GM21515 (cell line): ENCODE measurements at regions not wholly inside any gene's neighbourhood (a gene's known extent, or its start where the extent isn't known, plus 50 kb on each side); places are given as distances from the start of the nearest gene placed in this dataset.
"Not testable (repeated sequence)": the region's sequence is repeated elsewhere in the genome, so short reads cannot be mapped to it uniquely, and the experiment has no call there.

Source experiments
- ATAC-seq: cut with Tn5 transposase; IDR thresholded peaks from one replicate; pipeline ENCODE4 v1.9.1; 2021; ENCODE audit not compliant: unreplicated experiment

DNA sequence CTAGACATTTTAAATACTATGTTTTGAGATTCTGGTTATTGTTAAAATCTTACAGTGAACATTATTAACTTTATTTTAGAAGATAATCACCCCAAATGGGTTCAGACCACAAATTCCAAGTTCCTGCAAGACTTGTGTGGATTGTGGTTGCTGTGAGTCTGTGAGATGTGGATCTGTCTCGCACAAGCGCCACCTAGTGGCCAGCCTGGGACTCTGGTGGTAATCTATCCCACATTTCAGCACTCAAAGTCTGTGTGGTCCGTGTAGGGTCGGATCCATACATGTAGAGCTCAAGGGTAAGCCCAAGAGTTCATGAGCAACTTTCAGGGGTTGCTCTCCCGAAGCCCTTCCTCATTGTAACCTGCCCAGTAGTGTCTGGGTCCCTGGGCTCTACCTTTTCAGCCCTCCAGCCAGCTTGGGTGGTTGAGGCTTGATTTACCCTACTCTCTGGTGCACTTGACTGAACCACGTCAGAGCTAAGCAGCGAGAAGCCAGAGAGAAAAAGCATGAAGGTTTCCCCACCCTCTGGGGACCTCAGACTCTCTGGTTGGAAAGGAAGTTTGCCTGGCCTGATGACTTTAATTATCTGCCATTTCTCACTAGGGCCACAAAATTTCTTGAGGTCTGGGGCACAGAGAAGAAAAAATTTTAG, 129.2 kb downstream of the ARHGAP11B start:
- peak; percentile 78 for ATAC-seq

DNA sequence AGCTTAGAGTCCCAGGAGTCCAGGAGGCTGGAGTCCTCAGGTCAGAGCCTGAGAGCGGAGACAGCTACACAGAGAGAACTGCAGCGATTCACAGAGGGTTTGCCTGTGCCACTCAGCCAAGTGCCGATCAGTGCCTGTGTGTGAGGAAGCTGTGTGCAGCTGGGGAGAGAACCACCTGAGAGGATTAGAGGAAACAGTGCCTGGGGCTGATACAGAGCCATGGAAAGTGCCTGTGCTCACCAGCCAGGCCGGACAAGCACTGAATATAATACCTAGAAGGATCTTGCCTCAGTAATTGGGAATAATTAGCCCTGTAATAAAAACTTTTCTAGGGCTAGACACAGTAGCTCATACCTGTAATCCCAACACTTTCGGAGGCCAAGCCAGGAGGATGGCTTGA, 134.7 kb downstream of the ARHGAP11B start:
- ATAC-seq, result not testable (repeated sequence)

DNA sequence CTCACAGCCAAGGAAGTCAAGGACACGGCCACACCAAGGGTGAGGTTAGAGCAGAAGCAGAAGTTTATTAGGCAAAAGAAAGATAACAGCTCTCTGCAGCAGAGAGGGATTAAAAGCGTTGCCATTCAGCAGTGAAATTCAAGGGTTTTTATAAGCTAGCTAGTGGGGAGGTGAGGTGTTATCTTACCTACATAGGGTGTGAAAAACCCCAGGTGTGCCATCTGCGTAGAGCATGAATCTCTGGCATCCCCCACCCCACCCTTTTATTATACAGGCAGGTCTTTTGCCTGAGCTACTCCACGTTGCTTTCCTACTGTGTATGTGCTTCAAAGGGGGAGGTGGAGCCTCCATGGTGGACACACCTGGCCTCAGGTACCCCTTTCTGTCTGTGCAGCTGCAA, 135.4 kb downstream of the ARHGAP11B start:
- ATAC-seq, result not testable (repeated sequence)

DNA sequence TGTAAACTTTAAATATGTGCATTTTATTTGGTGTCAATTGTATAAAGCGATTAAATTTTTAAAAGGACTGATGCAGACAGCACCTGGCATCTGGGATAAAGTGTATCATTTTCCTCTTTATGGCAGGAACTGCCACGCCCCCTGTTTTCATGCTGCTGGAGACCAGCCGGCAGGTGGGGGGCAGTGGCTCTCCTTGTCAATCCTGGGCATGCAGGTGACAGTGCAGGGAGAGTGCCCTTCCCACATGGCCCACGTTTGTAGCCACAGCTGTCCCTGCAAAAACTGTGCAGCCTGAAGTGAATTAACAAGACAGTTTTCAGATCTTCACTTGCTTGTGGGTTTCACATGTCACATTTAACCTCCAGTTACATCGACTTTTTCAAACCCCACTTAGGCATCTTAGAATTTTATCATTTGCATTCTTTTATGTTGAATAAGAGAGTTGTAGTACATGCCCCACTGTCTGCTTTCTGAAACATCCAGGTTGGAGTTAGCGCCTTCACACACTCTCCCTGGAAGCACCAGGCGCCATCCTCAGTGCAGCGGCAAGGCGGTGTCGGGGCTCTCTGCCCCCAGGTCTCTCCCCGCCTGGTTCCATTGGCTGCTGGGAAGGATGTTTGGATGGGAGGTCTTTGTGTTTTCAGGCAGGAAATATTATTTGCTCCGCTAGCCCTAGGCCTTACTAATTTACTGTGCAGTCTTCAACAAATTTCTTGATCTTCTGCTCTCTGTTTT, 134.2 kb upstream of the FAN1 start:
- ATAC-seq, result not testable (repeated sequence)

DNA sequence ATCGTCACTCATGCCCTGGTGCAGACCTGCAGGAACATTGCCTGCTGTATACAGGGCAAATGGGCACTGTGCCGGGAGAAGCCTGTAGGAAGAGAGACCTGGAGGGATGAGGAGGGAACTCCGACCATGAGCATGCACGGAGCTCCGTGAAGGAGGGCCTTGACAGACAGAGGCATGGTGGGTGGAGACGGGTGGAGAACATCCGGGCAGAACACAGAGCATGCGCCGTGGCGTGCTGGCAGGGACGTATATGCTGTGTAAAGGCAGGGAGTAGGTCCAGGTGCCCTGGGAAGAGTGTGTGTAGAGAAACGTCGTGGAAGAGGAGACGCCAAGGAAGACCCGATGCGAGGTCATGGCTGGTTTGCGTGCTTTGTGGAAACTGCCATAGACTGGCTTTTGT, 133.0 kb upstream of the FAN1 start:
- no peak for ATAC-seq

DNA sequence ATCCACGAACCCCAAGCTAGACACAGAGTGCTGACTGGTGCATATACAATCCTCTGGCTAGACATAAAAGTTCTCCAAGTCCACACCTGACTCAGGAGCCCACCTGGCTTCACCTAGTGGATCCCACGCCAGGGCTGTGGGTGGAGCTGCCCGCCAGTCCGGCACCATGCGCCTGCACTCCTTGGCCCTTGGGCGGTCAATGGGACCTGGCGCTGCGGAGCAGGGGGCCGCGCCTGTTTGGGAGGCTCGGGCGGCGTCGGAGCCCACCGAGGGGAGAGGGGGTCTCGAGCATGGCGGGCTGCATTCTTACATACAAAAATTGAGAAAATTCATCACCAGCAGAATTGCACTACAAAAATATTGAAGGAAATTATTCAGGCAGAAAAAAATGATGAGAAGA, 120.7 kb upstream of the FAN1 start:
- no peak for ATAC-seq

DNA sequence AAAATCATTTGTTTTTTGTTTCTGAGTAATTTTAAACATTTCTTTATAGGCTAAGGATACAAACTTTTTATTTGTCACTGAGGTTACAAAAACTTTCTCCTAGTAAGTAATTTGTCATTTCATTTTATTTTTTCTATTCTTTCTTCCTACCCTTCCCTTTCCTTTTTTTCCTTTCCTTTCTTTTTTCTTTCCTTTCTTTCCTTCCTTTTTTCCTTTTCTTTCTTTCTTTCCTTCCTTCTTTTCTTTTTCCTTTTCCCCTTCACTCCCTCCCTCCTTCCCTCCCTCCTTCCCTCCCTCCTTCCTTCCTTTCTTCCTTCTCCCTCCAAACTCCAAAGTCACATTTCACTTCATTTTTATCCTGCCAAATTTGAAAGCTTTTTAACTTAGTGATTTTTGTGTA, 115.1 kb upstream of the FAN1 start:
- no peak for ATAC-seq

DNA sequence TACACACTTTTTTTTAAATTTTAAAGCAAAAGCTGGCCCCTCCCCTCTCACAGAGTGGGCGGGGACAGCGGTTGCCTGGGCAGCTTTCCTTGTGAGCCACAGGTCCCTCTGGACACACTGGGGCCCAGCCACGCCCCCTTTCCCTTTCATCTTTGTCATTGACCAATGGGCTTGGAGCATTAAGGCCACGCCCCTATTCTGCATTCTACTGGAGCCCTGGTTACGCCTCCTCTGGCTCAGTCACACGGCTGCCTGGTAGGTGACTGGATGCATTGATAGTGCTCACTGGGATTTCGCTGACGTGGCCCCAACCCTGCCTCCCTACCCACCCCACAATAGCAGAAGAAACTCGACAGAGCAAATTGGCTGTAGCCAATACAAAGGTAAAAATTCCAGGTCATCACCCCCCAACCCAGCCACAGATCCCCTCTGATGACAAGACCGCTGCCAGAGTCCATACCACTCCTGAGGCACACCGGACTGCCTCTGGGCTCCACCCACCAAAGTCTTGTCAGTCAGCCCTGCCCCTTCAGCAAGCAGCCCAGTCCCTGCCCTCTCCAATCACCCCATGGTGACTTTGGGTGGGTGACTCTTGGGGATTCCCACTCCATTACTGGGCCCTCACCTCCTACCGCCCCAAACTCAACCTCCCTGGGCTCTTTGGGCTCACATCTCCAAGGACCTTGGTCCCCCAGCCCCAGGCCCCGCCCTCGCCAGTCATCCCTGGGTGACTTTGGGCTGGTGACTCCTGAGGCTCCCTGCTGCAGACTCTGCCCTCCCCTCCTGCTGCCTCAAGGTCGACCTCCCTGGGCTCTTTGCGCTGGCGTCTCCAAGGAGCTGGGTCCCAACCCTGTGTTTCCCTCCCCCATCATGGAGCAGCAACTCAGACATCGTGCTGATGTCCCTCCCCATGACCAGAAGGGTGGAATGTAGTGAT, 112.2 kb upstream of the FAN1 start:
- no peak for ATAC-seq

DNA sequence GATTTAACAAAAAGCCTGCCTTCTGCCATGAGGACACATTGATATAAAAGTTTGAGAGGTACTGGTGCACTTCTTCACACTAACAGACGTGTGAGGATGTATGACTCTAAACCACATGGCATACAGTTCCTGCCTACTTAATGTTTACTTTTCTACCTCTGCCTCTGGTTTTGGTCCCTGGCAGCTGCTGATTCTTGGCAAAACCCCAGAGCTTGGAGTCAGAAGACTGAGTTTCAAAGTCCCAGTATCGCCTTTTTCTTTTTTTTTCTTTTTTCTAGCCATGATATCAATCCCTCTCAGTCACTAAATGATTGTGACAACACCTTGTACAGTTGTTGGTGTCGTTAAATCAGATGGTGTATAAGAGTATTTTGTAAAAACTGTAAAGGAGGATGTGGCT, 110.9 kb upstream of the FAN1 start:
- not testable (repeated sequence) for ATAC-seq

DNA sequence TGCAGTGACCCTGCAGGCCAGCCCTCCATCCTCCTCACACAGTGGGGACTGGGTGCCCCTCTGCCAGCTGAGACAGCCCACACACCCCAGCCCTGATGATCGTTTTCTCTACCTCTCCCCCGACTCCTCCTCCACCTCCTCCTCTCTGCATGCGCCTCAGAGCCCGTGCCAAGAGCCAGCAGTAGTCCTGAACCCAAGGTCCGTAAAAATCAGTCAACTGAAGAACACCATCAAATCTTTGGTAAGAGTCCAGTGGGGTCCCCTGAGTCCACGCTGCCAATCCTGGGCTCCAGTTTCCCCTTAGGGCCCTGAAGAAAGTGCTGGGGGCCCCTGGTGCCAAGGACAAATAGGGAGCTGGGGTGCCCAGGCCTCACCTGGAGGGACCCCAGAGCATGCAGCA, 109.3 kb upstream of the FAN1 start:
- no peak for ATAC-seq

DNA sequence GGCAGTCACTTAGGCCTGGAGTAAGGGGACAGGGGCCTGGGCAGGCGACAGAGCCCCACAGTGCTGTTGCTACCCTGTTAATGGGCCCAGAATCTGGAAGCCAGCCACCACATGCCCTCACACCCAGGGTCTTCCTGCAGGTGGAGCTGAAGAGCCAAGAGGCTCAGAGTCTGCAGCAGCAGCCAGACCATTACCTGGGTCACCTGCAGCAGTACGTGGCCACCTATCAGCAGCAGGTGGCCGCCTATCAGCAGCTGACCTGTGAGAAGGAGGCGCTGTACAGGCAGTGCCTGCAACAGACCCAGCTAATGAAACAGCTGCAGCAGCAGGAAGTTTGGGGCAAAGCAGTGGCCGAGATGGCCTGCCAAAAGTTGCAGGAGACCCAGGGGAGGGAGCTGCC, 104.2 kb upstream of the FAN1 start:
- ATAC-seq, result not testable (repeated sequence)

DNA sequence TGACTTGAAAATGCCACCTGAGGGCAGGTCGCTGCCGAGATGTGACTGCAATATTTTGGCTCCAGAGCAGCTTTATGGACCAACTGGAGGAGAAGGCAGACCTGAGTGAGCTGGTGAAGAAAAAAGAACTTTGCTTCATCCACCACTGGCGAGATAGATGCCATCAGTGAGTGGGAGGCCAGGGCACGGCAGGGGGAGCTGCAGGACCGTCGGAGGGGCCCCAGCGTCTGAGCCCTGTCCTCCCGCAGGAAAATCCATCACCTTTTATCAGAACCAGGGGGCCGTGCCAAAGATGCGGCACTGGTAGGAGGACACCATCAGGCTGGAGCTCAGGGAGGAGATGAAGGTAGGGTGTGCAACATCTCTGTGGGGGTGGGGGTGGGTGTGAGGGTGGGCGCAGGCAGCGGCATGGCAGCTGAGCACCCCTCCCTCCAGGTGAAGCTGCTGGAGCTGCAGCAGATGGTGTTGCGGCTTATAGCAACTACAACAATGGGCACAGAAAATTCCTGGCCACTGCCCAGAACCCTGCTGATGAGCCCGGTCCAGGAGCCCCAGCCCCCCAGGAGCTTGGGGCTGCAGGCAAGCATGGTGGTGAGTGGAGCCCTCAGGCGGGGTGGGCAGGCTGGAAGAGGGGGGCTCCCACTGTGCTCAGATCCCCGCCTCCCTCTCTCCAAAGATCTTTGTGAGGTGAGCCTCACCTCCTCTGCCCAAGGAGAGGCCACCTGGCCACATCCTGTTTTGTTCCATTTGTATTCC, 102.4 kb upstream of the FAN1 start:
- ATAC-seq, result not testable (repeated sequence)

DNA sequence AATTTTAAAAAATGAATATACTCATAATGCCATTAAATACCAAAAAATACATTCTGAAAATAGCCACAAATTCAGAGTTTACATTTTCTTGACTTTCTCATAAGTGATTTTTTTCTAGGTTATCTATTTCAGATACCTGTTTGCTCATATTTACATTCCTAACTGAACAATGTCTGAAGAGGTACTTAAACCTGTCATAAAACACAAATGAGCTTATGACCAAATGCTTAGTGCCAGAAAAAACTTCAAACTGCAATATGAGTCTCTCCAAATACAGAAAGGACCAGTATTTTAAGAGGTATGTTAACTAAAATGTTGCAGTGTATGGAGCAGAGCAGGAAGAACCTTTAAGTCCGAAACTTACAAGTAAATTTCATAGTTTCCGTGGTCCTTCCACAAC, 101.7 kb upstream of the FAN1 start:
- ATAC-seq, result not testable (repeated sequence)

DNA sequence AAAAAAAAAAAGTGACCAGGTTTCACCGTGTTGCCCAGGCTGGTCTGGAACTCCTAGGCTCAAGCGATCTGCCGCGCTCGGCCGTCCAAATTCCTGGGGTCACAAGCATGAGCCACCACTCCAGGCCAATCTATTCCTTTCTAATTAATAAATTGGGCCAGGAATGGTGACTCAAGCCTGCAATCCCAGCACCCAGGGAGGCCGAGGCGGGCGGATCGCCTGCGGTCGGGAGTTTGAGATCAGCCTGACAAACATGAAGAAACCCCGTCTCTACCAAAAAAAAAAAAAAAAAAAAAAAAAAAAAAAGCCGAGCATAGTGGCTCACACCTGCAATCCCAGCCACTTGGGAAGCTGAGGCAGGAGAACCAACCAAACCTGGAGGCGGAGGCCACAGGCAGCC, 100.0 kb upstream of the FAN1 start:
- not testable (repeated sequence) for ATAC-seq

DNA sequence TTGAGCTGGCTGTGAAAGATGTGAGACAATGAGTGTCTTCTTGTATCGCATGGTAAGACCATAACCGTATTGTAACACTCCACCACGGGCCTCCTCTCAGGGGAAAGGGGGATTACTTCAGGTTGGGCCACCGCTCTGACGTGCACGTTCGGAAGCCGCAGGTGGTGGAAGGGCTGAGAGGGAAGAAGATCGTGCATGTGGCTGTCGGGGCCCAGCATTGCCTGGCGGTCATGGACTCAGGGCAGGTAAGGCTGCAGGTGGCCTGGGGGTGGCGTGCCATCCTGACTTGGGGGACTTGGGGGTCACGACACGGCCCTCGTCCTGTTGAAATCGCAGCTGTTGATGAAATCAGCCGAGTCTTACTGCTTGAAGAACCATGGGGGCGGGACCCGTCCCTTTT, 87.3 kb upstream of the FAN1 start:
- no peak for ATAC-seq

DNA sequence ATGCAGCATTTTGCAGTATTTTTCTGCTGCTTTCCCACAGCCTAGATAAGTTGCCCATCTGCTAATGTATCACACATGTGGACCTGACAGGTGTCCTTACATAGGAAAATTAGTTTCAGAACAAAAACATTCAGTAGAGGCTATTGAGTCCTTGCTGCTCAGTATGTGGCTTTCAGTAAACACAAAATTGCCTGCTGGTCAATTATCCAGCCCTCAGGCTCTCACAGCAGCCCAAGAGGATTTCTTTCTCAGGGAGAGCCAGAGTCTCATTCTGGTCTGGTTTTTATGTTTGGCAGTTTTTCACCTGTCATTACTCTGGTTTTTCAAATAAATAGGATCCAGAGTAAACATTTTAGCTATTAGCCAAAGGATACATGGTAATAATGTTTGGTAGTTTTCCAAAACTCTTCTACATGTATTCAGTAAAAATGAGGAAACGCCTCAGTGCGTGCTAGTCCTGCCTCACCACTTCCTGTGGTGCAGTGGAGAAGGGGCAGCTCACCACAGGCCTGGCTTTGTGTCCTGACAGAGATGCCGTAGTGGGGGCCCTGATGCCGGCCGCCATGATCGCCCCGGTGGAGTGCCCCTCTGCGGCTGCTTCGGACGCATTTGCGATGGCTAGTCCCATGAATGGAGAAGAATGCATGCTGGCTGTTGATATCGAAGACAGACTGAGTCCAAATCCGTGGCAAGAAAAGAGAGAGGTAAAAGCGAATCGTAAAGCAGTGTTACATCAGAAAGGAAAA, 80.5 kb upstream of the FAN1 start:
- peak; percentile 74 for ATAC-seq

DNA sequence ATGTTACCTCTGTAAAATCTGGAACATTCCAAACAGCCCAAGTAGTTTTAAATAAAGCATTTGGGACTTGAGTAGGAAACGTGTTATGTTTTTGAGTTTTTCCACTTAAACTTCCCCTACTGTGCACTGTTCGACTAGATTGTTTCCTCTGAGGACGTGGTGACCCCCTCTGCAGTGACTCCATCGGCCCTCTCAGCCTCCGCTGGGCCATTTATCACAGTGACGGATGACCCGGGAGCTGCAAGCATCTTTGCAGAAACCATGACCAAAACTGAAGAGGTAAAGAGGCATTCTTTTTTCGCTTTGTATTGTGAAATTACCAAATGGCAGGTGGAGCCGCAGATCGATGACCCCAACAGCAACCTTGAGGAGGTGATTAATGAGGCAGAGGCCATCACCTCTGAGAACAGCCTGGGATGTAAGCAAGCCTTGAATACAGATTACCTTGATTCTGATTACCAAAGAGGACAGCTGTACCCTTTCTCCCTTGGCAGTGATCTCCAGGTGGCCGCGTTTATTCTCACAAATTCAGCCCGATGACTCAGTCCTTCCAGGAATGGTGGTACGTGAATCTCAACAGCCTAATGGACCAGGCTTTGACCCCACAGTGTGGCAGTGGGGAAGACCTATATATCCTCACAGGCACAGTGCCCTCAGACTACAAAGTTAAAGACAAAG, 79.1 kb upstream of the FAN1 start:
- ATAC-seq, result no peak

DNA sequence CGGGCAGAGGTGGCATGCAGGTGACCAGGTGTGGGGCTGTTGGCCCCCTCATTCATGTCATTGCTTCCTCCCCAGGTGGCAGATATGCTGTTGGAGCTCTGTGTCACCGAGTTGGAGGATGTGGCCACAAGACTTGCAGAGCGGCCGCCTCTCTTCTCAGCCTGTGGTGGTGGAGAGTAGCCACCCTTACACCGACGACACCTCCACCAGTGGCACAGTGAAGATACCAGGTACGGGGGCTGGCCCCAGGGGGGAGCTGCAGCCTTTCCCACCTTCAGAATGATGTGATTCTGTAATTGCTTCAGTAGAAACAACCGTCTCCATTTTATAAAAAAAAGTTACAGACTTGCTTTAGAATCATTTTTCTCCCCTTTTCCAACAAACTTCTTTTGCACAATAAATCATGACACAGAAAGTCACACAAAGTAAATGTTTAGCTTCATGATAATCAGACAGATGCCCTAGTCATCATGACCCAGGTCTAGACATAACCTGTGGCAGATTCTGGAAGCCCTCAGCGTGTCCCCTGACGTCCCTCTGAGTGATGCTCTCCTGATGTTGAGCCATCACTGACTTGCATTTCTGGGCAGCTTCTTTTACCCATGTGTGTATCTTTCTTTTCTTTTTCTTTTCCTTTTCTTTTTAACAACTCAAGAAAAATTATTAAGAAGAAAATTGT, 76.0 kb upstream of the FAN1 start:
- ATAC-seq, result no peak

DNA sequence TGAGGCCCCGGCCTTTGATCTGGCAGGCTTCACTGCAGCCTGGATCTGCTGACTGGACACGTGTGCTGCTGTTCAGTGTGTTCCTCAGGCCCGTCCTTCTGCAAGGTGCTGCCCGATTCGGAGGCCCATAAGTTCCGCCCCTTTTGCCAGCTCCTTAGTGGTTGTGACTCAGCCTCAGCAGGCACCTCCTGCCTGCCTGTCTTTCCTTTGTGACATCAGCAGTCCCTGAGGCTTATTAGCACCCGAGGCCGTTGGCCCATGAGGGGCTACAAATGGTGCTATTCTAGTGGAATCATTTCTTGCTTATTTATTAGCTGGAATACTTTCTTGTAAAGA, 75.4 kb upstream of the FAN1 start:
- ATAC-seq, result not testable (repeated sequence)
